Liver (tissue), 7 donors: ENCODE measurements at regions not wholly inside any gene's neighbourhood (a gene's known extent, or its start where the extent isn't known, plus 50 kb on each side); places are given as distances from the start of the nearest gene placed in this dataset.

ENCODE experiments used
- DNase-seq: peaks from one replicate; pipeline ENCODE4 v3.0.0-alpha.2; 2017; ENCODE audit warnings: low spot score
- H3K27ac ChIP-seq, 2 donors: one replicate each; pipeline ENCODE4 v1.7.0; 2013; ENCODE audit warnings: inconsistent platforms in 2 of 2, low read length in 2 of 2, control low read depth in 1 of 2, low read depth in 1 of 2, mild to moderate bottlenecking in 1 of 2
- H3K27me3 ChIP-seq, 4 donors: one replicate each; pipeline versions ENCODE4 v1.6.1 to v1.7.0; 2013; ENCODE audit warnings: low read length in 3 of 4, inconsistent platforms in 1 of 4, mild to moderate bottlenecking in 1 of 4, moderate library complexity in 1 of 4; ENCODE audit not compliant: control insufficient read depth in 4 of 4, insufficient read depth in 4 of 4
- H3K36me3 ChIP-seq, 4 donors: one replicate each; pipeline versions ENCODE4 v1.6.1 to v1.7.0; 2013; ENCODE audit warnings: low read length in 3 of 4, mild to moderate bottlenecking in 3 of 4, low read depth in 1 of 4, moderate library complexity in 1 of 4; ENCODE audit not compliant: control insufficient read depth in 4 of 4, insufficient read depth in 3 of 4
- H3K4me1 ChIP-seq, 4 donors: one replicate each; pipeline versions ENCODE4 v1.6.1 to v1.7.0; 2013; ENCODE audit warnings: low read length in 3 of 4, mild to moderate bottlenecking in 3 of 4, moderate library complexity in 1 of 4; ENCODE audit not compliant: control insufficient read depth in 4 of 4, insufficient read depth in 4 of 4
- H3K4me3 ChIP-seq, 3 donors: one replicate each; pipeline versions ENCODE4 v1.6.1 to v1.7.0; 2013; ENCODE audit warnings: low read length in 3 of 3, control low read depth in 1 of 3, low read depth in 1 of 3, mild to moderate bottlenecking in 1 of 3
- H3K9ac ChIP-seq, 2 donors: one replicate each; pipeline ENCODE4 v1.7.0; 2013; ENCODE audit warnings: low read length in 2 of 2, mild to moderate bottlenecking in 2 of 2, moderate library complexity in 2 of 2, control low read depth in 1 of 2, low read depth in 1 of 2
- H3K9me3 ChIP-seq, 4 donors: one replicate each; pipeline versions ENCODE4 v1.6.1 to v1.7.0; 2013; ENCODE audit warnings: low read length in 3 of 4; ENCODE audit not compliant: control insufficient read depth in 4 of 4
- EGR1 ChIP-seq, 2 donors: IDR thresholded peaks; 2 replicates each; pipeline ENCODE4 v1.6.1; 2016 to 2018; ENCODE audit warnings: antibody characterized with exemption in 2 of 2, low read depth in 2 of 2
- FOXA1 ChIP-seq: IDR thresholded peaks from 2 replicates; pipeline ENCODE4 v1.6.1; 2016; ENCODE audit warnings: antibody characterized with exemption
- FOXA2 ChIP-seq: IDR thresholded peaks from 2 replicates; pipeline ENCODE4 v1.6.1; 2016; ENCODE audit warnings: antibody characterized with exemption
- GABPA ChIP-seq, 2 donors: IDR thresholded peaks in 1 of 2; conservative IDR thresholded peaks in 1 of 2; 2 replicates each; pipeline ENCODE4 v1.6.1; 2016; ENCODE audit warnings: antibody characterized with exemption in 2 of 2, mild to moderate bottlenecking in 1 of 2, moderate library complexity in 1 of 2
- HNF4A ChIP-seq, 2 donors: conservative IDR thresholded peaks; 2 replicates each; pipeline ENCODE4 v1.6.1; 2016; ENCODE audit warnings: antibody characterized with exemption in 2 of 2, mild to moderate bottlenecking in 2 of 2
- HNF4G ChIP-seq: IDR thresholded peaks from 2 replicates; pipeline ENCODE4 v1.6.1; 2016; ENCODE audit warnings: antibody characterized with exemption
- JUND ChIP-seq, 2 donors: IDR thresholded peaks; 2 replicates each; pipeline ENCODE4 v1.6.1; 2016; ENCODE audit warnings: antibody characterized with exemption in 2 of 2
- NR2F2 ChIP-seq: IDR thresholded peaks from 2 replicates; pipeline ENCODE4 v1.6.1; 2016; ENCODE audit warnings: antibody characterized with exemption
- RAD21 ChIP-seq, 2 donors: IDR thresholded peaks; 2 replicates each; pipeline ENCODE4 v1.6.1; 2016; ENCODE audit warnings: antibody characterized with exemption in 2 of 2, mild to moderate bottlenecking in 2 of 2
- REST ChIP-seq: IDR thresholded peaks from 2 replicates; pipeline ENCODE4 v1.6.1; 2016; ENCODE audit warnings: antibody characterized with exemption, mild to moderate bottlenecking
- RXRA ChIP-seq, 2 donors: IDR thresholded peaks; 2 replicates each; pipeline ENCODE4 v1.6.1; 2017 to 2018; ENCODE audit warnings: antibody characterized with exemption in 2 of 2, mild to moderate bottlenecking in 1 of 2
- SP1 ChIP-seq: IDR thresholded peaks from 2 replicates; pipeline ENCODE4 v1.6.1; 2018; ENCODE audit warnings: antibody characterized with exemption, mild to moderate bottlenecking
- TAF1 ChIP-seq: conservative IDR thresholded peaks from 2 replicates; pipeline ENCODE4 v1.6.1; 2016; ENCODE audit warnings: antibody characterized with exemption, mild to moderate bottlenecking
- YY1 ChIP-seq: IDR thresholded peaks from 2 replicates; pipeline ENCODE4 v1.6.1; 2016; ENCODE audit warnings: antibody characterized with exemption, mild to moderate bottlenecking
- WGBS: extraction: QIAGEN DNeasy Blood & Tissue Kit; methylation state at CpG from one replicate; pipeline ENCODE4 v1.1.7; 2013; 5-methylcytosine and 5-hydroxymethylcytosine counted together
- TF ChIP-seq, protein P1 (sequence below): IDR thresholded peaks from 2 replicates; pipeline ENCODE4 v1.6.1; 2016; ENCODE audit warnings: antibody characterized with exemption
- TF ChIP-seq, protein P2 (sequence below): IDR thresholded peaks from 2 replicates; pipeline ENCODE4 v1.6.1; 2016; ENCODE audit warnings: antibody characterized with exemption
- TF ChIP-seq, protein P3 (sequence below): IDR thresholded peaks from 2 replicates; pipeline ENCODE4 v1.6.1; 2016; ENCODE audit warnings: antibody characterized with exemption
- donor health status: healthy.
- donor health status: healthy.
- donor health status: healthy.
- donor health status: healthy.

DNA sequence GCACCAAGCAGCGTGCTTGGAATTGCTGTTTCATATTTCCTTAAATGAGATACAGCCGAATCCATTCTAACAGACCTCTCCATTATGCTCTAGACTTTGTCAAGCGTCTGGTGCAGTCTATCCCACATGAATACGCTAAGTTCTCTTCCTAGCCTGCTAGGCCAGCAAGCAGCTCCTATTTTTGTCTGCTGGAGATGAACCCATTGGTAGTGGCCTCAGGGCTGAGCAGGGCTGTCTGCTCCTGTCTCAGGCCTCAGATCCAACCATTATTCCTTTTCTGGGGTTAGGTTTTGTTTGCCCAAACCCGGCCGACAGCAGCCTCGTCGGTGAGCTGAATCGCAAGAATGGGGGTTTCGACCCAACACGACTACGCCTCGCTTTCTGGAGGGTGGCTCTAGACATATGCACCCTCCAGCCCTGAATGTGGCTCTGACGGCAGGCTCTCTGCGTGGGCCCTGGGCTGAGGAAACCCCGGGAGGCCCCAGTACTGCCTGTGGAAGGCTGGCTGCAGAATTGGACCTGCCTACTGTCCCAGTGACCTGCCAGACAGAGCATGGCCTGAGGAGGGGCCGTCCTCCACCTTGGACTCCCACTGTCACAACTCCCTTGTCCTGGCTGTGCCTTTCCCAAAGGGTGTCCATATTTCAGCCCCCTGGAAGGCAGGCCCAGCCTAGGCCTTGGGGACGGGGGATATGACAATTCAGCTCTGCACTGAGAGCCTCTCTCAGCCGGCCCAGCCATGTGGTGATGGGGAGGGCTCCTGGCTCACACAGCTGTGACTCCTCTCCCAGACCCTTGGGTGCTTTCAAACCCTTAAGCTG is 267.9 kb upstream of the TCERG1L start:
- Histone ChIP-seq H3K9ac (no peak overlapping the region), H3K4me3 (no peak overlapping the region), H3K27ac (no peak overlapping the region), H3K27me3 (no peaks in the 10 kb centered on the region), H3K4me1 (no peaks in the 10 kb centered on the region), H3K9me3 (no peaks in the 10 kb centered on the region), H3K36me3 (no peaks in the 10 kb centered on the region)
- peak; percentile 30 for DNase-seq
- TF ChIP-seq SP1 (no peak), GABPA (IDR thresholded peaks at IDR 0.05 in 1 of 2, conservative IDR thresholded peaks at IDR 0.05 in 1 of 2) (no peak), TAF1 (no peak), RAD21 (IDR thresholded peaks at IDR 0.05) (no peak), YY1 (no peak), HNF4G (no peak), REST (no peak), RXRA (IDR thresholded peaks at IDR 0.05) (no peak), FOXA2 (no peak)
- WGBS: 89% methylated on average over 19 of the region's 19 CpGs

GRCh38 chr10:131580076-131580652 is 268.6 kb upstream of the TCERG1L start:
- peak; percentile 21 for DNase-seq
- Histone ChIP-seq H3K4me3 (no peak overlapping the region), H3K27ac (no peak overlapping the region), H3K27me3 (no peaks in the 10 kb centered on the region), H3K9me3 (no peaks in the 10 kb centered on the region), H3K36me3 (no peaks in the 10 kb centered on the region), H3K9ac (no peak overlapping the region), H3K4me1 (no peaks in the 10 kb centered on the region)
- TF ChIP-seq HNF4A (conservative IDR thresholded peaks at IDR 0.05) (no peak), YY1 (no peak), RXRA (IDR thresholded peaks at IDR 0.05) (no peak), RAD21 (IDR thresholded peaks at IDR 0.05) (no peak), EGR1 (IDR thresholded peaks at IDR 0.05; ENCODE audit: low read depth in 2 of 2) (no peak), REST (no peak), FOXA1 (no peak), SP1 (no peak), JUND (IDR thresholded peaks at IDR 0.05) (no peak), FOXA2 (no peak), TAF1 (no peak), GABPA (IDR thresholded peaks at IDR 0.05 in 1 of 2, conservative IDR thresholded peaks at IDR 0.05 in 1 of 2) (no peak), NR2F2 (no peak)
- TF ChIP-seq, protein P1, sequence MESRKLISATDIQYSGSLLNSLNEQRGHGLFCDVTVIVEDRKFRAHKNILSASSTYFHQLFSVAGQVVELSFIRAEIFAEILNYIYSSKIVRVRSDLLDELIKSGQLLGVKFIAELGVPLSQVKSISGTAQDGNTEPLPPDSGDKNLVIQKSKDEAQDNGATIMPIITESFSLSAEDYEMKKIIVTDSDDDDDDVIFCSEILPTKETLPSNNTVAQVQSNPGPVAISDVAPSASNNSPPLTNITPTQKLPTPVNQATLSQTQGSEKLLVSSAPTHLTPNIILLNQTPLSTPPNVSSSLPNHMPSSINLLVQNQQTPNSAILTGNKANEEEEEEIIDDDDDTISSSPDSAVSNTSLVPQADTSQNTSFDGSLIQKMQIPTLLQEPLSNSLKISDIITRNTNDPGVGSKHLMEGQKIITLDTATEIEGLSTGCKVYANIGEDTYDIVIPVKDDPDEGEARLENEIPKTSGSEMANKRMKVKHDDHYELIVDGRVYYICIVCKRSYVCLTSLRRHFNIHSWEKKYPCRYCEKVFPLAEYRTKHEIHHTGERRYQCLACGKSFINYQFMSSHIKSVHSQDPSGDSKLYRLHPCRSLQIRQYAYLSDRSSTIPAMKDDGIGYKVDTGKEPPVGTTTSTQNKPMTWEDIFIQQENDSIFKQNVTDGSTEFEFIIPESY: no peak
- TF ChIP-seq, protein P2, sequence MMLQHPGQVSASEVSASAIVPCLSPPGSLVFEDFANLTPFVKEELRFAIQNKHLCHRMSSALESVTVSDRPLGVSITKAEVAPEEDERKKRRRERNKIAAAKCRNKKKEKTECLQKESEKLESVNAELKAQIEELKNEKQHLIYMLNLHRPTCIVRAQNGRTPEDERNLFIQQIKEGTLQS: no peak
- TF ChIP-seq, protein P3, sequence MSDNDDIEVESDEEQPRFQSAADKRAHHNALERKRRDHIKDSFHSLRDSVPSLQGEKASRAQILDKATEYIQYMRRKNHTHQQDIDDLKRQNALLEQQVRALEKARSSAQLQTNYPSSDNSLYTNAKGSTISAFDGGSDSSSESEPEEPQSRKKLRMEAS: no peak
- WGBS: 74% methylated on average over 11 of the region's 11 CpGs
